ENCODE measurements at regions not wholly inside any gene's neighbourhood (a gene's known extent, or its start where the extent isn't known, plus 50 kb on each side); places are given as distances from the start of the nearest gene placed in this dataset.

GRCh38 chr3:25218362-25218761 is 209.7 kb upstream of the RARB start:
- TF ChIP-seq, protein P1, sequence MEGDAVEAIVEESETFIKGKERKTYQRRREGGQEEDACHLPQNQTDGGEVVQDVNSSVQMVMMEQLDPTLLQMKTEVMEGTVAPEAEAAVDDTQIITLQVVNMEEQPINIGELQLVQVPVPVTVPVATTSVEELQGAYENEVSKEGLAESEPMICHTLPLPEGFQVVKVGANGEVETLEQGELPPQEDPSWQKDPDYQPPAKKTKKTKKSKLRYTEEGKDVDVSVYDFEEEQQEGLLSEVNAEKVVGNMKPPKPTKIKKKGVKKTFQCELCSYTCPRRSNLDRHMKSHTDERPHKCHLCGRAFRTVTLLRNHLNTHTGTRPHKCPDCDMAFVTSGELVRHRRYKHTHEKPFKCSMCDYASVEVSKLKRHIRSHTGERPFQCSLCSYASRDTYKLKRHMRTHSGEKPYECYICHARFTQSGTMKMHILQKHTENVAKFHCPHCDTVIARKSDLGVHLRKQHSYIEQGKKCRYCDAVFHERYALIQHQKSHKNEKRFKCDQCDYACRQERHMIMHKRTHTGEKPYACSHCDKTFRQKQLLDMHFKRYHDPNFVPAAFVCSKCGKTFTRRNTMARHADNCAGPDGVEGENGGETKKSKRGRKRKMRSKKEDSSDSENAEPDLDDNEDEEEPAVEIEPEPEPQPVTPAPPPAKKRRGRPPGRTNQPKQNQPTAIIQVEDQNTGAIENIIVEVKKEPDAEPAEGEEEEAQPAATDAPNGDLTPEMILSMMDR (IDR thresholded peaks at IDR 0.05; ENCODE audit: poor library complexity, severe bottlenecking): no peak
- TF ChIP-seq POLR2AphosphoS5 (IDR thresholded peaks at IDR 0.05): no peak
- TF ChIP-seq EZH2 (IDR thresholded peaks at IDR 0.05; ENCODE audit: borderline replicate concordance, insufficient read depth, low read length, poor library complexity, severe bottlenecking): no peak
- no peak for TF ChIP-seq RAD21 (conservative IDR thresholded peaks at IDR 0.05)
